Prostate gland (tissue), 2 donors: ENCODE measurements at regions not wholly inside any gene's neighbourhood (a gene's known extent, or its start where the extent isn't known, plus 50 kb on each side); places are given as distances from the start of the nearest gene placed in this dataset.

Experiments used
- DNase-seq: peaks from one replicate; pipeline ENCODE4 v3.0.0-alpha.2; 2019; ENCODE audit warnings: low spot score
- H3K27ac ChIP-seq, 2 donors: fragments of 200-600 bp; sonication (generic); 2 replicates each; pipeline ENCODE4 v1.5.1; 2017 to 2019
- H3K27me3 ChIP-seq: fragments of 200-600 bp; sonication (generic); replicated peaks from 2 replicates; pipeline ENCODE4 v1.5.1; 2019; ENCODE audit not compliant: insufficient read depth
- H3K36me3 ChIP-seq, 2 donors: fragments of 200-600 bp; sonication (generic); 1 replicate in 1 of 2; 2 replicates in 1 of 2; pipeline versions ENCODE4 v1.5.1 to v1.8.1; 2017 to 2019
- H3K4me1 ChIP-seq: fragments of 200-600 bp; sonication (generic); replicated peaks from 2 replicates; pipeline ENCODE4 v1.5.1; 2019
- H3K4me3 ChIP-seq, 2 donors: fragments of 200-600 bp; sonication (generic); 2 replicates each; pipeline ENCODE4 v1.5.1; 2017 to 2019
- H3K9me3 ChIP-seq: fragments of 200-600 bp; sonication (generic); 2 replicates; pipeline ENCODE4 v1.5.1; 2017
- POLR2A ChIP-seq: fragments of 450-650 bp; IDR thresholded peaks from one replicate; pipeline ENCODE4 v1.6.1; 2016; ENCODE audit warnings: antibody characterized with exemption, mild to moderate bottlenecking
- POLR2AphosphoS5 ChIP-seq: sonication (generic); formaldehyde crosslinking; IDR thresholded peaks from one replicate; pipeline ENCODE4 v1.6.1; 2017; ENCODE audit warnings: antibody characterized with exemption
- WGBS: methylation state at CpG from one replicate; pipeline ENCODE4 v1.1.5; 2018; 5-methylcytosine and 5-hydroxymethylcytosine counted together
- intact Hi-C: fragments of 100-400 bp; cut with DNase I; formaldehyde crosslinking; loops from one replicate; pipeline ENCODE4 v1.14.2; 2022
- TF ChIP-seq, protein P1 (sequence below), 4 experiments: fragments of 200-600 bp in 2 of 4; fragments of 450-650 bp in 2 of 4; sonication (generic) in 2 of 4; IDR thresholded peaks; 1 replicate in 3 of 4; 2 replicates in 1 of 4; pipeline ENCODE4 v1.5.1; 2016 to 2019; ENCODE audit warnings: antibody characterized with exemption in 4 of 4, mild to moderate bottlenecking in 2 of 4, moderate library complexity in 2 of 4

DNA sequence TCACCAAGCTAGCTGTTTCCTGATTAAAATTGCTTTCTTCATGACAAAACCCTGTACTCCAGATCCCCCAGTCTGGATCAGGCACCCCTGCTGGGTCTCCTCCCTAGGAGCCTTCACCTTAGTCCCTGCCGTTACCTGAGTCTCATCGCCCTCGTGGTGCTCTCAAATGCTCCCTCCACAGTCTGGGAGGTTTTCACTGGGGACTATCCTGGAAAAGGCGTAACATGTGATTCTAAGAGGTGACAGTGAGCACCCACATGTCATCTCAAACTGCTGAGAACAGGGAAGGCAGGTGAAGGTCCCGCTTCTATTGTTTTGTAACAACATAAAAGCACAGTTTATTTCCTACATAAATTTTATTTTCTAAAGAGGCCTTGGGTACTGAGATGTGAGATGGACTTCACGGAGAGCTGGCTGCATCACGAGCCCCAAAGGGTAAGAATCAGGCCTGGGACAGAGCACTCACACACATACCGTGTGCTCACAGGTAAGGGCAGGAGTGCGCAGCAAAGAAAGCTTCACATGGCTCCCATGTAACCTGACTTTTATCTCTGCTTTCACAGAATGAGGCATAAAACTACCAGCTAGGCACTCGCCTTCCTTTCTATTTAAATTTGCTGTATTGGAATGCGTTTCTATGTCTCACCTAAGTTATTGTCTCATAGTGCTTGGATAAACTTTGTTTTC is 531.5 kb downstream of the RNF144A start:
- H3K27ac ChIP-seq: no peak overlapping the region
- TF ChIP-seq POLR2AphosphoS5 (no peak), POLR2A (no peak)
- TF ChIP-seq, protein P1, sequence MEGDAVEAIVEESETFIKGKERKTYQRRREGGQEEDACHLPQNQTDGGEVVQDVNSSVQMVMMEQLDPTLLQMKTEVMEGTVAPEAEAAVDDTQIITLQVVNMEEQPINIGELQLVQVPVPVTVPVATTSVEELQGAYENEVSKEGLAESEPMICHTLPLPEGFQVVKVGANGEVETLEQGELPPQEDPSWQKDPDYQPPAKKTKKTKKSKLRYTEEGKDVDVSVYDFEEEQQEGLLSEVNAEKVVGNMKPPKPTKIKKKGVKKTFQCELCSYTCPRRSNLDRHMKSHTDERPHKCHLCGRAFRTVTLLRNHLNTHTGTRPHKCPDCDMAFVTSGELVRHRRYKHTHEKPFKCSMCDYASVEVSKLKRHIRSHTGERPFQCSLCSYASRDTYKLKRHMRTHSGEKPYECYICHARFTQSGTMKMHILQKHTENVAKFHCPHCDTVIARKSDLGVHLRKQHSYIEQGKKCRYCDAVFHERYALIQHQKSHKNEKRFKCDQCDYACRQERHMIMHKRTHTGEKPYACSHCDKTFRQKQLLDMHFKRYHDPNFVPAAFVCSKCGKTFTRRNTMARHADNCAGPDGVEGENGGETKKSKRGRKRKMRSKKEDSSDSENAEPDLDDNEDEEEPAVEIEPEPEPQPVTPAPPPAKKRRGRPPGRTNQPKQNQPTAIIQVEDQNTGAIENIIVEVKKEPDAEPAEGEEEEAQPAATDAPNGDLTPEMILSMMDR (IDR thresholded peaks at IDR 0.05): no peak
- intact Hi-C loops: no loop called here
- no peaks in the 10 kb centered on the region for H3K36me3 ChIP-seq
- WGBS: 91% methylated on average over 11 of the region's 11 CpGs
- no peak for DNase-seq
- no peaks in the 10 kb centered on the region for H3K9me3 ChIP-seq
- H3K27me3 ChIP-seq: no peaks in the 10 kb centered on the region
- no peaks in the 10 kb centered on the region for H3K4me1 ChIP-seq
- no peak overlapping the region for H3K4me3 ChIP-seq

DNA sequence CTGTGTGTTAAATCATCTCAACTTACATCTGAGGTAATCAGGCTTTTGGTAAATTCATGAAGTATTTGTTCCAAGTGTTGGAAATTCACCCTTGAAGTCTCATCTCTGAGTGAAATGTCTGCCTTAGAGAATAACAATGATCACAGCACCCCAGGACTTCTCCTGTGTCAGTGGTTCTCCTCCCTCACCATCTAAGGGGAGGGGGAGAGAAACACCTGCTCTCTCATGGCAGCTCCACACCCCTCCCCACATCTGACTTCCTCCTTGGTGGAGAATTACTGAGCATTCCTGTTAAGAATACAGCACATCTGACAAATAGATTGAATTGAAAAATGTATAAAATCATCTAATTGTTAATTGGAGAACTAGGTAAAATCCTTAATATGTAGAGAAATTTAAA is 532.1 kb downstream of the RNF144A start:
- TF ChIP-seq POLR2AphosphoS5 (no peak), POLR2A (no peak)
- TF ChIP-seq, protein P1 (IDR thresholded peaks at IDR 0.05): no peak
- intact Hi-C loops: no loop called here

DNA sequence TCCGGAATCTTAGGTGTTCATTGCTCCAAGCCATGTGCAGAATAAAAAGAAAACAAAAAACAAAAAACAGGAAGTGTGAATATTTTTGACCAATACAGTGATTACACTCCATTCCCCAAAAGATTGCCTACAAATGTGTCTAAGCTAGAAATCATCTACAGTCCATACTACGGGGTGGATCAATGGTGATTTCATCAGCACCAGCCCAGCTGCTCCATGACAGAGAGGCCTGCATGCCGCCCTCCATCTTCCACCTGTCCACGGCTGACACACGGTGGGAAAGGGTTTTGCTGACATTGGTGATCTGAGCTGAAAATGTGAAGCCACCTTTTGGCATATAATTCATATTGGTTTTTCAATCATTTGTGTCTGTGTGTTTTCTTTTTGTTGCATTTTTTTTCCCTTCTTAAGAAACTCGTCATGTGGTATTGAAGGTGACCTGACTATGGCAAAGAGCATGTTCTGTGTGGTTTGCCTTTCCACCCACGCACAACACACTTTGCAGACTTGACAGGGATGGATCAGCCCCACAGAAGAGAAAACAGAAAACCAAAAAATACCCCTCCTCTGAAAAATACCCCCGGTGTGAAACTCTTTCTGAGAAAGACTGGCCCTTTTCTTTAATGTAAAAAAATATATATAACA is 533.1 kb downstream of the RNF144A start:
- H3K27me3 ChIP-seq: no peaks in the 10 kb centered on the region
- H3K4me3 ChIP-seq: no peak overlapping the region
- intact Hi-C loops: no loop called here
- no peak for DNase-seq
- no peak overlapping the region for H3K27ac ChIP-seq
- WGBS: 90% methylated on average over 8 of the region's 8 CpGs
- H3K9me3 ChIP-seq: no peaks in the 10 kb centered on the region
- no peaks in the 10 kb centered on the region for H3K4me1 ChIP-seq
- TF ChIP-seq, protein P1 (IDR thresholded peaks at IDR 0.05): no peak
- TF ChIP-seq POLR2AphosphoS5 (no peak), POLR2A (no peak)
- no peaks in the 10 kb centered on the region for H3K36me3 ChIP-seq

More for the DNA sequence above, 532.1 kb downstream of the RNF144A start:
- Histone ChIP-seq H3K36me3 (no peaks in the 10 kb centered on the region), H3K9me3 (no peaks in the 10 kb centered on the region), H3K27me3 (no peaks in the 10 kb centered on the region), H3K27ac (no peak overlapping the region), H3K4me1 (no peaks in the 10 kb centered on the region), H3K4me3 (no peak overlapping the region)
- no peak for DNase-seq

DNA sequence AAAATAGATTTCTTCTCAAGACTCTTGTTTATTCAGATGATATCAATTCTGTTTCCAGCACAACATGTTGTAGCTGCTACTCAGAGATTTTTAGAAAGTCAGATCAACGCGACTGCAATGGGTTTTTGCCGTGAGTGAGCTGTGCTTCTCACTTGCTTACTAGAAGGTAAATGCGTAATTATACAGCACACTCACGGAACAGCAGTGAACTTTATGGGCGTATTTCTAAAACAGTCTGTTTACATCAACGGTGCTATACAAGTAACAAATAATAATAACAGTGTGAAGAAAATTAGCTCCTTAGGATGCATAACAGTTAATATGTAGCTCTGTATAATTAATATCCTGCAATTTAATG is 533.6 kb downstream of the RNF144A start:
- no peak for DNase-seq
- TF ChIP-seq POLR2AphosphoS5 (no peak), POLR2A (no peak)
- TF ChIP-seq, protein P1 (IDR thresholded peaks at IDR 0.05): no peak
- intact Hi-C loops: no loop called here
- H3K9me3 ChIP-seq: no peaks in the 10 kb centered on the region
- 80% methylated on average over 7 of the region's 7 CpGs for WGBS
- no peak overlapping the region for H3K4me3 ChIP-seq
- H3K36me3 ChIP-seq: no peaks in the 10 kb centered on the region
- H3K4me1 ChIP-seq: no peaks in the 10 kb centered on the region
- H3K27me3 ChIP-seq: no peaks in the 10 kb centered on the region
- no peak overlapping the region for H3K27ac ChIP-seq
